ENCODE measurements at regions not wholly inside any gene's neighbourhood (a gene's known extent, or its start where the extent isn't known, plus 50 kb on each side); places are given as distances from the start of the nearest gene placed in this dataset.
"Not testable (repeated sequence)": the region's sequence is repeated elsewhere in the genome, so short reads cannot be mapped to it uniquely, and the experiment has no call there.

GRCh38 chr2:144140891-144141290 is 379.0 kb downstream of the ZEB2 start:
- DNase-seq (no peak), ATAC-seq (no peak)
- intact Hi-C loops (cut with micrococcal nuclease), result no loop called here

- DNase-seq (no peak), ATAC-seq (no peak)
- intact Hi-C loops (cut with micrococcal nuclease), result no loop called here
Observed at GRCh38 chr2:144137705-144138428, 382.1 kb downstream of the ZEB2 start.

DNA sequence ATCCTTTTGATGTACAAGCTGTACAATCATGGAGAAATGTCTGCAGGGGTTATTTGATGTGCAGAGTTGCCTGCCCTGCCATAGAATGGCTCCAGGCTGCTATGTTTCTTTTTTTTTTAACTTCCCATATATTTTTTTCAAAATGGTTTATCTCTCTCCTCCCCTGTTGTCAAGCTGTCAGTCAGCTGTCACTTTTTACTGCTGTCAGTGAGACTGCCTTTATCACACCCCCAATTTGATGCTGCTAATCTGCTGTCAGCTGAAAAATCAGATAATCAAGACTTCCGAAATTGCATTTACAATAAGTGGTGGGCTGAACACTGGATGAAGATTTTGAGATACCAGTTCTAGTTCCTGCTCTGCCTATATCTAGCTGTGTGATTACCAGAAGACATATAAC is 382.6 kb downstream of the ZEB2 start:
- no peak for DNase-seq
- no peak for ATAC-seq
- intact Hi-C loops (cut with micrococcal nuclease), result no loop called here

DNA sequence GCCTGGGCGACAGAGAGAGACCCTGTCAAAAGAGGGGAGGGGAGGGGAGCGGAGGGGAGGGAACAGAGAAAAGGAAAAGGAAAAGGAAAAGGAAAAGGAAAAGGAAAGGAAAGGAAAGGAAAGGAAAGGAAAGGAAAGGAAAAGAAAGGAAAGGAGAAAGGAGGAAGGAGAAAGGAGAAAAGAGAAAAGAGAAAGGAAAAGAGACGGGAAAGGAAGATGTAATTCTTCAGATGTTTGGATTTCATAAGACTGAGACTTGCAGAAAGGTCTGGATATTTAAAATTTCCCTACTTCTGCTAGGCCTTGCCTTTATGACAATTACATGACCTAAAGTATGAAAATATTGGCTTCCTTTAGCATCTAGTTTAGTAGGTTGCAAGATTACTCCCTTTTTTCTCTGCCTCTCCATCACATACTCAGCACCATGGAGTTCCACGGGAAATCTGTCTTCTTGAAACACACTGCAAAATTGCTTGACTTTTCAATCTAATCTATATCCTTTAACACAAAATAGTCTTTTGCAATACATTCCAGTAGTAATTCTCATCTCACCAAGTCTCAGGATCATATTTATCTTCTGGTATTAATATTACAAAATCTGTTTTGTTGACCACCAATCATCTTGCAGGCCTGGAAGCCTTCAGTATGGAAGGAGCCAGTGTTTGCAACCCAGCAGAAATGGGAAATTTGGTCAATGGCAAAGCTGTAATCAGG is 383.5 kb downstream of the ZEB2 start:
- ATAC-seq, result no peak
- DNase-seq, result no peak
- intact Hi-C loops (cut with micrococcal nuclease), result no loop called here

- DNase-seq, result no peak
- no peak for ATAC-seq
- intact Hi-C loops (cut with micrococcal nuclease), result no loop called here
Observed at GRCh38 chr2:144133936-144134665, 385.8 kb downstream of the ZEB2 start.

DNA sequence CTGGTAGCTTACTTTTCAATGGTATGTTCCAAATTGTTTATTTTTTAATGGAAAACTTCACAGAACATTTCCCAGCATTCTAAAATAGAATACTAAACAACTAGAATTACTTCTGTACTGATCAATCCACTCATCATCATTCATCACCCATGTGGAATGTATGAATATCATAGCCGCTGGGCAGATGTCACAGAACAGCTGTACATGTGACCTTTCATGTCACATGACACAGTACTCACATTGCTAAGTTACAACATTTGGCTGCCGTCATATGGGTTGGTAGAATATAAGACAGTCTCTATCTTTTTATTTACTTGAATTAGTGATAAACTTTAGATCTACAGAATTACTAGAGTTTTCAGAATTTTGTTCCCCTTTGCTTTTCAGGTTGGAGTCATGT is 387.6 kb downstream of the ZEB2 start:
- ATAC-seq (no peak), DNase-seq (no peak)
- intact Hi-C loops (cut with micrococcal nuclease), result no loop called here

DNA sequence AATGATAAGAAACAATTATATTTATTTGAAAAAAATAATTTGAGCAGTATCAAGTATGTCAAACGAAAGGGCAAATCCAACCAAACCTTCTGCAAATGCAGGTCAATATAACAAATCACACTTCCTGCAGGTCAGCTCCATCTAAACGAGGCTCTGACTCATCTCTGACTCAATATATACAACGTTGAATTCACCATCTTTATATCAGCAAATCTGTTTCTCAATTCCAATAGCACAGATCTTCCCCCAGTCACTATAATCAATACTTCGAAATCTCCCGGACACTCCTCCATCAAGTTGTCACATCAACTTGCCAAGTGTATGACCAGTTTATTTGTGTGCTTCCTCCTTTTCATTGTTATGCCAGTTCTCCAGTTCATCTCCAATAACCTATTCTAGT is 388.9 kb downstream of the ZEB2 start:
- intact Hi-C loops (cut with micrococcal nuclease), result no loop called here
- DNase-seq (no peak), ATAC-seq (no peak)

- intact Hi-C loops (cut with micrococcal nuclease), result no loop called here
- no peak for ATAC-seq
- no peak for DNase-seq
Observed at GRCh38 chr2:144130551-144130950, 389.4 kb downstream of the ZEB2 start.

- DNase-seq (no peak), ATAC-seq (no peak)
- intact Hi-C loops (cut with micrococcal nuclease), result no loop called here
Observed at GRCh38 chr2:144128130-144128746, 391.7 kb downstream of the ZEB2 start.

GRCh38 chr2:144127693-144128092 is 392.2 kb downstream of the ZEB2 start:
- no peak for DNase-seq
- no peak for ATAC-seq
- intact Hi-C loops (cut with micrococcal nuclease), result no loop called here

GRCh38 chr2:144126302-144126701 is 393.6 kb downstream of the ZEB2 start:
- no peak for DNase-seq
- intact Hi-C loops (cut with micrococcal nuclease), result no loop called here
- no peak for ATAC-seq

DNA sequence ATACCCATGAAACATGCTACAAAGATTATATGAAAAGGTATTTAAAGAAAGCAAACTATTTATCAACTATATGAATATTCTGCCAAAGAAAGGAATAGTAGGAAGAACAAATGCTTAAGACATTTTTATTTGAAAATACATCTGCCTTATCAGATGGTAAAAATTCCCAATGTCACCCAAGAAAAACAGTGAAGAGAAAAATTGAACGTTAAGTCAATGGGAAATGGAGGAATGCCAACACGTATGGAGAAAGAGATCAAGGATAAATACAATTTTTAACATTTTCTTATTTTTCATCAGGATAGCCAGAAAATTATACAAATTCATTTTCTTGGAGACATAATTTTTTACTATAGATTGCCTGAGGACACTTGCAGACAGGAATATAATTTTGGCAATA is 394.2 kb downstream of the ZEB2 start:
- DNase-seq (no peak), ATAC-seq (no peak)
- intact Hi-C loops (cut with micrococcal nuclease), result no loop called here

DNA sequence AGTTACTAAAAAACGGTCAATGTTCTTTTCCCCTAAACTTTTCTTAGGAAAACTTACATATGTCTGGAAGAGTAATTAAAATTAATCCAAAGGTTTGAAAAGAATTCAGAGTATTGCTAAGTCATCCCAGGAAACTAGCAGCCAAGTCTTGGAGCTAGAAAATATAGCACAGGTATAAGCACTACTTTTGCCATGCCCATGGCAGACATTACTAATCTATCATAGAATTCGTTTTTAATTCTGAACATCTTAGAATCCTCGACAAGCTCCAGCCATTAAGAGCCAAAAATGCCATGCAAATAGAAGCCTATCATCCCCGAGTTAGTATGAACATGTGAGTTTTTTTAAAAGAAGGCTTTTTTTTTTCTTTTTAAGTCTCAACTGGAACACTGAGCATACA is 395.0 kb downstream of the ZEB2 start:
- intact Hi-C loops (cut with micrococcal nuclease), result no loop called here
- ATAC-seq (no peak), DNase-seq (no peak)

GRCh38 chr2:144120487-144120886 is 399.4 kb downstream of the ZEB2 start:
- intact Hi-C loops (cut with micrococcal nuclease), result no loop called here
- no peak for ATAC-seq
- no peak for DNase-seq

GRCh38 chr2:144117086-144117485 is 402.8 kb downstream of the ZEB2 start:
- intact Hi-C loops (cut with micrococcal nuclease), result no loop called here
- no peak for ATAC-seq
- no peak for DNase-seq

DNA sequence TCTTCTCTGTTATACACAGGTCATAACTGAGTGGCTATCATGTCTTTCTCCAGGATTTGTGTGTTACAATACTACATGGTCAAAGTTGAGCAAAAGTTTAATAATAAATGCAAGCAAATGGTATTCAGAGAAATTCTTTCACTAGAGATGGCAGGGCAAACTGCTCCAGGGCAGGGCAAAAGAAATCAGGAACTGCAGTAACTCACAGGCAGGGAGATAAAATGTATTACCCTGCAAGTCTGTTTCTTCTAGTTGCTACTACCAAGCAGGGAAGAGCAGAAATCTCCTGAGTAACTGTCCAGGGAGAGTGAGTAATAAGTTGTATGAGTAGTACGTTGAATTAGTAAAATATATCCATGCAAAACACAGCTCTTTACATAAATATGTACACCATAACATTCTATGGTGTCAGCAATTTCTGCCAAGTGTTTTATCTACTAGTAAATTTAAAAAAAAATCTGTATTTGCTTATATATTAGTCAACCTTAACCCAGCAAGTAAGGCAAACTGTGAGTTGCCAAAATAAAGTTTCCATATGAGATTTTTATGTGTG is 404.1 kb downstream of the ZEB2 start:
- ATAC-seq (no peak), DNase-seq (no peak)
- intact Hi-C loops (cut with micrococcal nuclease), result no loop called here

- no peak for ATAC-seq
- DNase-seq, result no peak
- intact Hi-C loops (cut with micrococcal nuclease), result no loop called here
Observed at GRCh38 chr2:144114760-144115159, 405.2 kb downstream of the ZEB2 start.

DNA sequence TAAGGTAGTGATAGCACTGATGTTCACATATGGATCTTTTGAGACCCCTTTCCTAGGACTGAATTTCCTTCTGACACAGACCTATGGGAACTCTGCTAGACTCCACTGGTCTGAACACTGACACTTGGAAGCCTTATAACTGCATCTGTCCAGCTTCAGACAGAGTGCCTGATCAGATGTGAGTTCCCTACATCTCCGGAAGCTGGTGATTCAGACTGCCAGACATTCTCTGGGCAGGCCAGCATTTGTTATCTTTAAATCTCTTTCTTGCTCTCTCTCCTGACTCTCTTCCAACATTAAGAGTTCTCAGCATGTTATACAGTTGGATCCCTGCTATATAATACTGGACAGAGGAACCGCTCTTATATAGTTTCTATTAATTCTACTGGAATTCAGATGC is 408.5 kb downstream of the ZEB2 start:
- intact Hi-C loops (cut with micrococcal nuclease), result no loop called here
- DNase-seq (no peak), ATAC-seq (no peak)

DNA sequence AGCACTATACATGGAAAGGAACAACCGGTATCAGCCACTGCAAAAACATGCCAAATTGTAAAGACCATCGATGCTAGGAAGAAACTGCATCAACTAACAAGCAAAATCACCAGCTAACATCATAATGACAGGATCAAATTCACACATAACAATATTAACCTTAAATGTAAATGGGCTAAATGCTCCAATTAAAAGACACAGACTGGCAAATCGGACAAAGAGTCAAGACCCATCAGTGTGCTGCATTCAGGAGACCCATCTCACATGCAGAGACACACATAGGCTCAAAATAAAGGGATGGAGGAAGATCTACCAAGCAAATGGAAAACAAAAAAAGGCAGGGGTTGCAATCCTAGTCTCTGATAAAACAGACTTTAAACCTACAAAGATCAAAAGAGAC is 413.8 kb downstream of the ZEB2 start:
- intact Hi-C loops (cut with micrococcal nuclease); ATAC-seq; DNase-seq: not testable (repeated sequence)

GRCh38 chr2:144102386-144102785 is 417.5 kb downstream of the ZEB2 start:
- ATAC-seq, result no peak
- intact Hi-C loops (cut with micrococcal nuclease), result no loop called here
- no peak for DNase-seq
